ENCODE measurements at regions not wholly inside any gene's neighbourhood (a gene's known extent, or its start where the extent isn't known, plus 50 kb on each side); places are given as distances from the start of the nearest gene placed in this dataset.
"Not testable (repeated sequence)": the region's sequence is repeated elsewhere in the genome, so short reads cannot be mapped to it uniquely, and the experiment has no call there.

GRCh38 chr10:84727398-84727797 lies 399.0 kb downstream of the CCSER2 start:
- intact Hi-C loops (cut with DNase I), result no loop called here
- WGBS, 2 donors, result 71 to 80% methylated on average over 5 of the region's 5 CpGs
- DNase-seq (no peak), ATAC-seq (no peak)
- no peak overlapping the region for H3K4me3 ChIP-seq
- H3K27ac ChIP-seq, result no peak overlapping the region
- no peaks in the 10 kb centered on the region for H3K36me3 ChIP-seq
- peaks cover 0 to 13% (median 0%) of the 10 kb centered on the region in 11 donors for H3K9me3 ChIP-seq
- TF ChIP-seq CTCF (IDR thresholded peaks at IDR 0.05), result no peak
- peaks cover 0 to 7% (median 0%) of the 10 kb centered on the region in 7 donors for H3K27me3 ChIP-seq
- no peaks in the 10 kb centered on the region for H3K4me1 ChIP-seq

GRCh38 chr10:84739126-84739525 lies 410.7 kb downstream of the CCSER2 start:
- WGBS, 2 donors, result 80 to 83% methylated on average over 9 of the region's 9 CpGs
- not testable (repeated sequence) for DNase-seq, ATAC-seq

GRCh38 chr10:84739641-84740040 lies 411.3 kb downstream of the CCSER2 start:
- intact Hi-C loops (cut with DNase I), result loop anchor here in 4 of 10 donors (5.0 to 10.0 kb wide), 3 partner anchors 125 to 365 kb away; no protein-coding TSS in a partner anchor
- 91 to 96% methylated on average over 1 of the region's 1 CpG for WGBS, 2 donors

More at GRCh38 chr10:84739126-84739525, 410.7 kb downstream of the CCSER2 start:
- H3K9me3 ChIP-seq; intact Hi-C loops (cut with DNase I); H3K27me3 ChIP-seq; H3K36me3 ChIP-seq; H3K4me3 ChIP-seq; H3K4me1 ChIP-seq; H3K27ac ChIP-seq: not testable (repeated sequence)

GRCh38 chr10:84743483-84743882 lies 415.1 kb downstream of the CCSER2 start:
- ATAC-seq, result no peak
- no peaks in the 10 kb centered on the region for H3K36me3 ChIP-seq
- no peak overlapping the region for H3K4me3 ChIP-seq
- DNase-seq, result no peak
- TF ChIP-seq CTCF (IDR thresholded peaks at IDR 0.05), result peak in 7 of 9 donors; percentile 28 to 41 (median 36)
- H3K27ac ChIP-seq, result no peak overlapping the region
- H3K4me1 ChIP-seq, result no peaks in the 10 kb centered on the region
- no peaks in the 10 kb centered on the region for H3K9me3 ChIP-seq
- intact Hi-C loops (cut with DNase I), result loop anchor here in 4 of 10 donors (2.0 to 10.0 kb wide), 4 partner anchors 129 to 369 kb away; no protein-coding TSS in a partner anchor
- H3K27me3 ChIP-seq, result no peaks in the 10 kb centered on the region

More at GRCh38 chr10:84739641-84740040, 411.3 kb downstream of the CCSER2 start:
- H3K36me3 ChIP-seq, result no peaks in the 10 kb centered on the region
- H3K27me3 ChIP-seq, result no peaks in the 10 kb centered on the region
- no peak overlapping the region for H3K27ac ChIP-seq
- no peak for TF ChIP-seq CTCF (IDR thresholded peaks at IDR 0.05)
- H3K9me3 ChIP-seq, result peaks cover 0 to 4% (median 0%) of the 10 kb centered on the region in 11 donors
- DNase-seq (no peak), ATAC-seq (no peak)
- no peaks in the 10 kb centered on the region for H3K4me1 ChIP-seq
- H3K4me3 ChIP-seq, result no peak overlapping the region

- no peak for TF ChIP-seq CTCF (IDR thresholded peaks at IDR 0.05)
- ATAC-seq (no peak), DNase-seq (no peak)
- Histone ChIP-seq H3K36me3 (no peaks in the 10 kb centered on the region), H3K9me3 (no peaks in the 10 kb centered on the region), H3K4me1 (no peaks in the 10 kb centered on the region), H3K4me3 (no peak overlapping the region), H3K27ac (no peak overlapping the region), H3K27me3 (no peaks in the 10 kb centered on the region)
- 62 to 66% methylated on average over 7 of the region's 7 CpGs for WGBS, 2 donors
- intact Hi-C loops (cut with DNase I), result no loop called here
Measured at GRCh38 chr10:84755311-84755710, 426.9 kb downstream of the CCSER2 start.

GRCh38 chr10:84756653-84757052 lies 428.3 kb downstream of the CCSER2 start:
- DNase-seq; H3K27ac ChIP-seq; H3K4me3 ChIP-seq; ATAC-seq; H3K36me3 ChIP-seq; H3K27me3 ChIP-seq; intact Hi-C loops (cut with DNase I); H3K4me1 ChIP-seq; H3K9me3 ChIP-seq: not testable (repeated sequence)
- WGBS, 2 donors, result 95 to 97% methylated on average over 2 of the region's 3 CpGs

- H3K27ac ChIP-seq; H3K4me1 ChIP-seq; H3K36me3 ChIP-seq; intact Hi-C loops (cut with DNase I); ATAC-seq; H3K4me3 ChIP-seq; DNase-seq; H3K9me3 ChIP-seq; H3K27me3 ChIP-seq: not testable (repeated sequence)
- 44 to 47% methylated on average over 14 of the region's 14 CpGs for WGBS, 2 donors
Measured at GRCh38 chr10:84761994-84762614, 433.7 kb downstream of the CCSER2 start.
